Small intestine (tissue), 7 donors: ENCODE measurements at regions not wholly inside any gene's neighbourhood (a gene's known extent, or its start where the extent isn't known, plus 50 kb on each side); places are given as distances from the start of the nearest gene placed in this dataset.

Source experiments
- DNase-seq, 2 donors: peaks; one replicate each; pipeline versions ENCODE4 v3.0.0 to v3.0.0-alpha.2; 2013
- FAIRE-seq: peaks from 2 replicates; lab custom pipeline; 2012; peaks lifted over from hg19 to GRCh38; lab: Jason Lieb, UNC
- H3K27ac ChIP-seq, 3 donors: one replicate each; pipeline ENCODE4 v1.5.1; 2013; ENCODE audit warnings: low read length in 2 of 3, mild to moderate bottlenecking in 2 of 3, control low read depth in 1 of 3, inconsistent platforms in 1 of 3, low read depth in 1 of 3, moderate library complexity in 1 of 3
- H3K27me3 ChIP-seq, 3 donors: one replicate each; pipeline ENCODE4 v1.6.1; 2013; ENCODE audit warnings: low read length in 3 of 3, inconsistent platforms in 1 of 3; ENCODE audit not compliant: control insufficient read depth in 3 of 3, insufficient read depth in 3 of 3
- H3K36me3 ChIP-seq, 3 donors: one replicate each; pipeline ENCODE4 v1.6.1; 2013; ENCODE audit warnings: low read length in 3 of 3, inconsistent platforms in 1 of 3, low read depth in 1 of 3, mild to moderate bottlenecking in 1 of 3, moderate library complexity in 1 of 3; ENCODE audit not compliant: control insufficient read depth in 3 of 3, insufficient read depth in 2 of 3
- H3K4me1 ChIP-seq, 3 donors: one replicate each; pipeline ENCODE4 v1.6.1; 2013; ENCODE audit warnings: low read length in 2 of 3, inconsistent platforms in 1 of 3, low read depth in 1 of 3, mild to moderate bottlenecking in 1 of 3, moderate library complexity in 1 of 3; ENCODE audit not compliant: control insufficient read depth in 3 of 3, insufficient read depth in 2 of 3
- H3K4me3 ChIP-seq, 3 donors: one replicate each; pipeline ENCODE4 v1.5.1; 2013; ENCODE audit warnings: low read length in 3 of 3, control low read depth in 1 of 3, inconsistent platforms in 1 of 3, low read depth in 1 of 3, mild to moderate bottlenecking in 1 of 3, moderate library complexity in 1 of 3
- H3K9me3 ChIP-seq, 2 donors: one replicate each; pipeline ENCODE4 v1.6.1; 2013; ENCODE audit warnings: low read depth in 1 of 2, low read length in 1 of 2; ENCODE audit not compliant: control insufficient read depth in 2 of 2, insufficient read depth in 1 of 2
- WGBS, 3 donors: extraction: QIAGEN DNeasy Blood & Tissue Kit; methylation state at CpG; one replicate each; pipeline ENCODE4 v1.1.7; 2013; 5-methylcytosine and 5-hydroxymethylcytosine counted together
- donor health status: healthy with polysubstance abuse.
- donor health status: control.
- donor health status: control.
- donor health status: Bipolar disorder and iron deficiency.
- donor health status: healthy.

DNA sequence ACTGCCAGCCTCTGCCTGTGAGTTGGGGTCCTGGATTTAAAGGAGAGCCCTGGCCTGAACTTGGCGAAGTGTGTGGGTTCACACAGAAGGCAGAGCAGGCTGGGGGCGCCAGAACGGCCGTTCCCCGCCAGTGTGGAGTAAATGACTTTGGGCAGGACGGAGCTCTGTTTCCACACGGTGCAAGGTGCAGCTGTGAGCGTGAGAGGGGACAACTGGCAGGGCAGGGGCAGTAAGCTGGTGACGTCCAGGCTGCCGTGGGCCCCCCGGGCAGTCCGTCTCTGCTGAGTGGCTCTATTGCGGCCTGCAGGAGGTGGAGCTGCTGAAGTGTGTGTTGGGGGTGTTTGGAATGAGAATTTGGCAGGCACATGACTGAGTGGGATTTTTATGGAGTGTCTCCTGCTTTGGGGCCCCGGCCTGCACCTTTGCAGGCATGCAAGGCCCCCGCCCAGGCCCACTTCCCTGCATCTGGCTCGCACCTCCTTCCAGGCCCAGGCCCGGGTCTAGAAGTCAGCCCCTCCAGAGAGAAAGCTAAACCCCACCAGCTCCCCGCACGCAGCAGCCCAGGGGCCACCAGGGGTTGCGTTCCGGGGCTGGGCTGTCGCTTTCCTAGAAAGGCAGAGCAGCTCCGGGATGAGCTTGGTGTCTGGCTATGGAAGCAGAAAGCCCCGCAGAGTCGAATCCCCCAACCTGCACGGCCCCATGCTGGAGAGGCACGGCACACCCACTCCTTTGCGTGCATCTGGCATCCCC is 62.2 kb upstream of the GRPEL1 start:
- DNase-seq: no peak
- WGBS, 3 donors: 83 to 90% (median 88%) methylated on average over 28 of the region's 28 CpGs
- Histone ChIP-seq H3K9me3 (peaks cover 0 to 8% of the 10 kb centered on the region in 2 donors), H3K4me3 (no peak overlapping the region), H3K27me3 (no peaks in the 10 kb centered on the region), H3K27ac (no peak overlapping the region), H3K4me1 (no peaks in the 10 kb centered on the region), H3K36me3 (no peaks in the 10 kb centered on the region)
- no peak for FAIRE-seq

DNA sequence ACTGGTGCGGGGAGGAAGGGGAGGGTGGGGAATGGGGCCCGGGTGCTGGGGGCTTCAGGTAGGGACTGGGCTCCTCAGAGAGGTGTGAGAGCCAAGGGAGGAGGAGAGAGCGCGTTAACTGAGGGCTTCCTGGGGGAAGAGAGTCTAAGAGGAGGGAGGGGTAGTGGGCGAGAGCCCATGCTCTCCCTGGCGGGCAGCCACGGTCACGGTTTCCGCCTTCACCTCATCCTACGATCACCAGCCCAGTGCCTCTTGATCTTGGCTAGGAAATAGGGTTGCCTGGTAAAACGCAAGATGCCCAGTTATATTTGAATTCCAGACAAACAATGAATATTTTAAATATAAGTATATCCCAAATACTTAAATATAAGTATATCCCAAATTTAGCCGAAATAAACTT is 60.8 kb upstream of the GRPEL1 start:
- H3K36me3 ChIP-seq: no peaks in the 10 kb centered on the region
- H3K4me1 ChIP-seq: no peaks in the 10 kb centered on the region
- WGBS, 3 donors: 84 to 92% (median 90%) methylated on average over 12 of the region's 12 CpGs
- no peak for FAIRE-seq
- H3K27me3 ChIP-seq: no peaks in the 10 kb centered on the region
- no peak for DNase-seq
- H3K4me3 ChIP-seq: no peak overlapping the region
- peaks cover 0 to 8% of the 10 kb centered on the region in 2 donors for H3K9me3 ChIP-seq
- no peak overlapping the region for H3K27ac ChIP-seq

- H3K27ac ChIP-seq: no peak overlapping the region
- no peak for DNase-seq
- no peak overlapping the region for H3K4me3 ChIP-seq
- FAIRE-seq: no peak
- H3K9me3 ChIP-seq: peaks cover 0 to 6% of the 10 kb centered on the region in 2 donors
- H3K27me3 ChIP-seq: no peaks in the 10 kb centered on the region
- no peaks in the 10 kb centered on the region for H3K36me3 ChIP-seq
- 80 to 84% (median 81%) methylated on average over 8 of the region's 8 CpGs for WGBS, 3 donors
- no peaks in the 10 kb centered on the region for H3K4me1 ChIP-seq
Observed at GRCh38 chr4:7128234-7128633, 60.4 kb upstream of the GRPEL1 start.

- WGBS, 3 donors: 86 to 89% (median 88%) methylated on average over 18 of the region's 18 CpGs
- FAIRE-seq: no peak
- no peaks in the 10 kb centered on the region for H3K4me1 ChIP-seq
Observed at GRCh38 chr4:7127576-7127975, 59.7 kb upstream of the GRPEL1 start.

DNA sequence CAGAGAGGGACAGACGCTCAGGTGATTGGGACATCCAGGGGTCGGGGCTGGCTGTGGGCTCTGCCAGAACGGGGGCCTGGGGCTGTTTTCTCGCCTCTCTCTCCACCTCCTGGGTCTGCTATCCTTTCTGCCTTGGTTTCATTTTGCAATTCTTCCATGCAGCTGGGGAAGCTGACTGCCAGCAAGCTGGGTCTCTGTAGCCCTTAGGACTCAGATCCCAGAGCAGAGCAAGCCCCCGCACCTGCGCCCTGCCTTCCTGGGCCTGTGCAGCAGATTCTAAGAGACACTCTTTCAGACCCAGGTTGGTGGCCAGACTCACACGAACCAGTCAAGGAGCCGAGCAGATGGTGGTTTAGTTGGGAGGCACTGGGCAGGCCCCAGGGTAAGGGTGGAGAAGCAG is 59.1 kb upstream of the GRPEL1 start:
- no peaks in the 10 kb centered on the region for H3K4me1 ChIP-seq
- no peaks in the 10 kb centered on the region for H3K36me3 ChIP-seq
- no peak overlapping the region for H3K27ac ChIP-seq
- H3K9me3 ChIP-seq: no peaks in the 10 kb centered on the region
- WGBS, 3 donors: 77 to 86% (median 83%) methylated on average over 8 of the region's 8 CpGs
- no peaks in the 10 kb centered on the region for H3K27me3 ChIP-seq
- no peak for DNase-seq
- H3K4me3 ChIP-seq: no peak overlapping the region
- FAIRE-seq: no peak

More at GRCh38 chr4:7127576-7127975, 59.7 kb upstream of the GRPEL1 start:
- Histone ChIP-seq H3K36me3 (no peaks in the 10 kb centered on the region), H3K9me3 (no peaks in the 10 kb centered on the region), H3K27me3 (no peaks in the 10 kb centered on the region), H3K4me3 (no peak overlapping the region), H3K27ac (no peak overlapping the region)
- DNase-seq: no peak

- 47 to 57% (median 55%) methylated on average over 22 of the region's 22 CpGs for WGBS, 3 donors
- no peak for FAIRE-seq
- DNase-seq: peak in 1 of 2 donors; percentile 18
Observed at GRCh38 chr4:7124689-7125442, 57.0 kb upstream of the GRPEL1 start.

DNA sequence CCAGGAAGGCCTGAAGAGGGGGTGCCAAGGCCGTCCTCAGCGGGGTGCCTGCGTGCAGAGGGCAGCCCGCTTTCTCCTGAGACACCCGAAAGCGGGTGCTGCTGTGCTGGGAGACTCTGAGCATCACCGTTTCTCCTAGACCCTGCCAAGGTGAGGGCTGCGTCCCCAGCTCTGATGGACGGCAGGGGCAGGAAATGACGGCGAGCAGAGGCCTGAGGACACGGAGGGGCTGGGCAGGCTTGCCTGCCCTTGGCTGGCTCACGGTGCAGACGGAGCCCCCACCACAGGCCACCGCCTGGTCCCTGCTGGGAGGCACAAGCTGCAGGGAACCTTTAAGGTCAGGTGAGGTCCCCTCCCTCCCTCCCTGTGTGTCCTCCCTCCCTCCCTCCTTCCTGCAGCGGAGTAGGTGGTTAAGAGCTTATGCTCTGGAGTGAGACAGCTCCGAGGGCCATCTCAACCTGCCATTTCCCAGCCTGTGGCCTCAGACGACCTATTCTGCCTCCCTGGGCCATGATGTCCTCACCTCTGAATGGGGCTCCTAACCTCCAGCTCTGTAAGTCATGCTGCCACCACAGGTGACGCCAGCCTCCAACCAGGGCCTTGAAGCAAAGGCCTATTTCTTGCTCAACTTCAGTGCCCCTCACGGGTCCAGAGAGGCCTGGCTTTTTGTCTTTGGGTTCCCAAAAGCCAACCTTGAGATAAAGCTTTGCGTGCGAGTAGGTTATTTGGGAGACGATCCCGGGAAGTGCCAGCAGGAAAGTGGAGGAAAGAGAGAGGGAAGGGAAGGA is 54.2 kb upstream of the GRPEL1 start:
- Histone ChIP-seq H3K4me3 (no peak overlapping the region), H3K27me3 (no peaks in the 10 kb centered on the region), H3K36me3 (no peaks in the 10 kb centered on the region), H3K9me3 (no peaks in the 10 kb centered on the region), H3K4me1 (no peaks in the 10 kb centered on the region), H3K27ac (no peak overlapping the region)
- no peak for DNase-seq
- 81 to 86% (median 85%) methylated on average over 23 to 24 of the region's 24 CpGs for WGBS, 3 donors
- FAIRE-seq: no peak

More at GRCh38 chr4:7124689-7125442, 57.0 kb upstream of the GRPEL1 start:
- H3K27me3 ChIP-seq: no peaks in the 10 kb centered on the region
- H3K36me3 ChIP-seq: no peaks in the 10 kb centered on the region
- H3K27ac ChIP-seq: peak overlapping the region in 1 of 3 donors; percentile 33
- H3K4me3 ChIP-seq: no peak overlapping the region
- no peaks in the 10 kb centered on the region for H3K4me1 ChIP-seq
- no peaks in the 10 kb centered on the region for H3K9me3 ChIP-seq

- no peak overlapping the region for H3K27ac ChIP-seq
- no peak for DNase-seq
- no peak for FAIRE-seq
- 71 to 88% (median 86%) methylated on average over 14 to 15 of the region's 15 CpGs for WGBS, 3 donors
- no peaks in the 10 kb centered on the region for H3K4me1 ChIP-seq
- no peaks in the 10 kb centered on the region for H3K36me3 ChIP-seq
- no peak overlapping the region for H3K4me3 ChIP-seq
- H3K27me3 ChIP-seq: no peaks in the 10 kb centered on the region
- H3K9me3 ChIP-seq: no peaks in the 10 kb centered on the region
Observed at GRCh38 chr4:7121174-7121573, 53.3 kb upstream of the GRPEL1 start.
